ENCODE measurements at regions not wholly inside any gene's neighbourhood (a gene's known extent, or its start where the extent isn't known, plus 50 kb on each side); places are given as distances from the start of the nearest gene placed in this dataset.
"Not testable (repeated sequence)": the region's sequence is repeated elsewhere in the genome, so short reads cannot be mapped to it uniquely, and the experiment has no call there.

DNA sequence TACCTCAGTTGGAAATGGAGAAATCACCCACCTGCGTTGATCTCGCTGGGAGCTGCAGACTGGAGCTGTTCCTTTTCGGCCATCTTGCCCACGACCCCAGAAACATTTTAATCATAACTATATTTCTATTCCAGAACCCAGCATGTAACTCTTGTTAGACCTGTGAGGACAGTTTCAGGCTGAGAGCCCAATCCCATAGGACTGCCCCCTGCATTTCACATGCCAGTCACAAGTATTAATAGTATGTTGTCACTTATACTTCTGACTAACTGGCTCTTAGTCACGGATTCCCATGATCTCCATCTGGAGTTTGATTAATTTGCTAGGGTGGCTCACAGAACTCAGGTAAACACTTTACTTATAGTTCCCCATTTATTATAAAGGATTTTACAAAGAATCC, 60.6 kb upstream of the PRNP start:
- no peak for TF ChIP-seq CTCF (IDR thresholded peaks at IDR 0.05; ENCODE audit: low read depth, low read length)
- H3K36me3 ChIP-seq, result no peaks in the 10 kb centered on the region
- peaks cover 22% of the 10 kb centered on the region for H3K9me3 ChIP-seq (ENCODE audit: severe bottlenecking)
- peak overlapping the region; percentile 46; the same call in 1 of the 2 replicates for H3K27ac ChIP-seq
- DNase-seq, result no peak
- H3K4me3 ChIP-seq (ENCODE audit: low read depth, low read length), result no peak overlapping the region
- H3K27me3 ChIP-seq (ENCODE audit: insufficient read depth, low read depth, severe bottlenecking), result no peaks in the 10 kb centered on the region

DNA sequence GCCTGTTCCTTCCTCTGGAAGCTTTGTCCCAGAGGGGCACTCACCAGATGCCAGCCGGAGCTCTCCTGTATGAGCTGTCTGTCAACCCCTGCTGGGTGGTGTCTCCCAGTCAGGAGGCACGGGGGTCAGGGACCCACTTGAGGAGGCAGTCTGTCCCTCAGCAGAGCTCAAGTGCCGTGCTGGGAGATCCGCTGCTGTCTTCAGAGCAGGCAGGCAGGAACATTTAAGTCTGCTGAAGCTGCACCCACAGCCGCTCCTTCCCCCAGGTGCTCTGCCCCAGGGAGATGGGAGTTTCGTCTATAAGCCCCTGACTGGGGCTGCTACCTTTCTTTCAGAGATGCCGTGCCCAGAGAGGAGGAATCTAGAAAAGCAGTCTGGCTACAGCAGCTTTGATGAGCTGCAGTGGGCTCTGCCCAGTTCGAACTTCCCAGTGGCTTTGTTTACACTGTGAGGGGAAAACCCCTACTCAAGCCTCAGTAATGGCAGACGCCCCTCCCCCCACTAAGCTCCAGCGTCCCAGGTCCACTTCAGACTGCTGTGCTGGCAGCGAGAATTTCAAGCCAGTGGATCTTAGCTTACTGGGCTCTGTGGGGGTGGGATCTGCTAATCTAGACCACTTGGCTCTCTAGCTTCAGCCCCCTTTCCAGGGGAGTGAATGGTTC, 61.5 kb upstream of the PRNP start:
- not testable (repeated sequence) for H3K27me3 ChIP-seq (ENCODE audit: insufficient read depth, low read depth, severe bottlenecking); H3K36me3 ChIP-seq; H3K4me3 ChIP-seq (ENCODE audit: low read depth, low read length); H3K27ac ChIP-seq; DNase-seq
- H3K9me3 ChIP-seq (ENCODE audit: severe bottlenecking), result peaks cover 22% of the 10 kb centered on the region

- not testable (repeated sequence) for H3K4me3 ChIP-seq (ENCODE audit: low read depth, low read length); DNase-seq; H3K36me3 ChIP-seq; H3K27me3 ChIP-seq (ENCODE audit: insufficient read depth, low read depth, severe bottlenecking); H3K27ac ChIP-seq; H3K9me3 ChIP-seq (ENCODE audit: severe bottlenecking)
These were observed 67.1 kb upstream of the PRNP start for GRCh38 chr20:4619144-4619543.

DNA sequence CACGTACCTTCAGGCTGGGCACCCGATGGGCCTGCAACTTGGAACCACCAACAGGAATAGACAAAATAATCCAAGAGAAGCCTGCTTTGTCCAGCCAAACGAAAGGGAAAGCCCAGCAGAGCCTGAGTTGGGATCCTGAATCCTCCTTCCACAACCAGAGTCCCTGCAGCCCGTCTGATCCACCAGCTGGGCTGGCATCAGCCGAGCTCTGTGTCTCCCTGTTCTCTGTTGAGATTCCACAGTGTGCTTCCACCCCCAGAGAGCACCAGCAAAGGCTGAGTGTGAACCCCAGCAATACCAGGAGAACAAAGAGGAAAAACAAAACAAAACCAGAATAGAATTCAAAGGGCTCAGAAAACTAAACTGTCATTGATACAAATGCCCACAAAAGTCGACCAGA, 68.8 kb upstream of the PRNP start:
- Histone ChIP-seq H3K4me3 (ENCODE audit: low read depth, low read length) (no peak overlapping the region), H3K9me3 (ENCODE audit: severe bottlenecking) (peaks cover 10% of the 10 kb centered on the region), H3K27ac (no peak overlapping the region), H3K36me3 (no peaks in the 10 kb centered on the region), H3K27me3 (ENCODE audit: insufficient read depth, low read depth, severe bottlenecking) (no peaks in the 10 kb centered on the region)
- TF ChIP-seq CTCF (IDR thresholded peaks at IDR 0.05; ENCODE audit: low read depth, low read length), result no peak
- no peak for DNase-seq

GRCh38 chr20:4617019-4617418, 69.2 kb upstream of the PRNP start:
- Histone ChIP-seq H3K9me3 (ENCODE audit: severe bottlenecking) (peaks cover 6% of the 10 kb centered on the region), H3K36me3 (no peaks in the 10 kb centered on the region), H3K27me3 (ENCODE audit: insufficient read depth, low read depth, severe bottlenecking) (no peaks in the 10 kb centered on the region), H3K4me3 (ENCODE audit: low read depth, low read length) (no peak overlapping the region), H3K27ac (no peak overlapping the region)
- no peak for TF ChIP-seq CTCF (IDR thresholded peaks at IDR 0.05; ENCODE audit: low read depth, low read length)
- DNase-seq, result no peak

- peak; percentile 49; the same call in 1 of the 2 replicates for TF ChIP-seq CTCF (IDR thresholded peaks at IDR 0.05; ENCODE audit: low read depth, low read length)
- Histone ChIP-seq H3K27me3 (ENCODE audit: insufficient read depth, low read depth, severe bottlenecking) (no peaks in the 10 kb centered on the region), H3K9me3 (ENCODE audit: severe bottlenecking) (peaks cover 3% of the 10 kb centered on the region), H3K36me3 (no peaks in the 10 kb centered on the region), H3K4me3 (ENCODE audit: low read depth, low read length) (no peak overlapping the region), H3K27ac (no peak overlapping the region)
- peak; percentile 85 for DNase-seq
These were observed 72.3 kb upstream of the PRNP start for GRCh38 chr20:4613718-4614620.

Data from WERI-Rb-1 (cell line).